Chondrocyte (in vitro differentiated cells): ENCODE measurements at regions not wholly inside any gene's neighbourhood (a gene's known extent, or its start where the extent isn't known, plus 50 kb on each side); places are given as distances from the start of the nearest gene placed in this dataset.

Experiments
- DNase-seq: peaks from one replicate; pipeline ENCODE4 v3.0.0; 2021; ENCODE audit warnings: mixed read lengths, low spot score
- H3K27ac Mint-ChIP-seq: one replicate; pipeline ENCODE4 v1.8.0; 2021; ENCODE audit warnings: mild to moderate bottlenecking, moderate library complexity, mixed read lengths; ENCODE audit not compliant: unreplicated experiment
- H3K27me3 Mint-ChIP-seq: 2 replicates; pipeline ENCODE4 v1.8.0; 2021; ENCODE audit warnings: low read depth, mixed read lengths
- H3K36me3 Mint-ChIP-seq: 2 replicates; pipeline ENCODE4 v1.8.0; 2021; ENCODE audit warnings: low read depth, mixed read lengths
- H3K4me1 Mint-ChIP-seq: 2 replicates; pipeline ENCODE4 v1.8.0; 2021; ENCODE audit warnings: low read depth, mild to moderate bottlenecking, mixed read lengths
- H3K4me3 Mint-ChIP-seq: one replicate; pipeline ENCODE4 v1.8.0; 2021; ENCODE audit warnings: mild to moderate bottlenecking, moderate library complexity, mixed read lengths; ENCODE audit not compliant: unreplicated experiment
- H3K9me3 Mint-ChIP-seq: 2 replicates; pipeline ENCODE4 v1.8.0; 2021; ENCODE audit warnings: low read depth, mixed read lengths
- TF ChIP-seq, protein P1 (sequence below): fragments of 200-600 bp; sonication (generic); IDR thresholded peaks from 2 replicates; pipeline ENCODE4 v1.5.0; 2021; ENCODE audit warnings: antibody characterized with exemption, mild to moderate bottlenecking, moderate library complexity

DNA sequence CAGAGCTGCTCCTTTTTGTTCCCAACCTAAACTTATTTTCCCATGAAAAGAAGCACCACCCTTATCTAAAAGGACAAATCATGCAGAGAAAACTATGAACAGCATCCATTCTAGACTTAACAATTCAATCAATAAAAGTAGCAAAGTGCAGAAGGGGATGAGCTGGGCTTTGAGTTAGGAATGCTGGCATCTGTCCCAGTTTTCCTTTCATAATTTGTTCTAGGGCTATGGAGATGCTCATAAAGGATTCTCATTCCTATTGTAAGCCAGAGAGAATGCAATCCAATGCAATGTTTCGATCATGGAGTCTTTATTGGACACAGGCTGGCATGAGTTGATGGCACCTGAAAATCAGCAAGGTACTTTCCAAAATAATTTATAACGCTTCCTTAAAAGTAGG is 330.6 kb downstream of the VPS13C start:
- no peak for DNase-seq
- TF ChIP-seq, protein P1, sequence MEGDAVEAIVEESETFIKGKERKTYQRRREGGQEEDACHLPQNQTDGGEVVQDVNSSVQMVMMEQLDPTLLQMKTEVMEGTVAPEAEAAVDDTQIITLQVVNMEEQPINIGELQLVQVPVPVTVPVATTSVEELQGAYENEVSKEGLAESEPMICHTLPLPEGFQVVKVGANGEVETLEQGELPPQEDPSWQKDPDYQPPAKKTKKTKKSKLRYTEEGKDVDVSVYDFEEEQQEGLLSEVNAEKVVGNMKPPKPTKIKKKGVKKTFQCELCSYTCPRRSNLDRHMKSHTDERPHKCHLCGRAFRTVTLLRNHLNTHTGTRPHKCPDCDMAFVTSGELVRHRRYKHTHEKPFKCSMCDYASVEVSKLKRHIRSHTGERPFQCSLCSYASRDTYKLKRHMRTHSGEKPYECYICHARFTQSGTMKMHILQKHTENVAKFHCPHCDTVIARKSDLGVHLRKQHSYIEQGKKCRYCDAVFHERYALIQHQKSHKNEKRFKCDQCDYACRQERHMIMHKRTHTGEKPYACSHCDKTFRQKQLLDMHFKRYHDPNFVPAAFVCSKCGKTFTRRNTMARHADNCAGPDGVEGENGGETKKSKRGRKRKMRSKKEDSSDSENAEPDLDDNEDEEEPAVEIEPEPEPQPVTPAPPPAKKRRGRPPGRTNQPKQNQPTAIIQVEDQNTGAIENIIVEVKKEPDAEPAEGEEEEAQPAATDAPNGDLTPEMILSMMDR = no peak
- no peaks in the 10 kb centered on the region for H3K4me1 Mint-ChIP-seq
- no peak overlapping the region for H3K27ac Mint-ChIP-seq
- H3K27me3 Mint-ChIP-seq = peaks cover 13% of the 10 kb centered on the region
- H3K4me3 Mint-ChIP-seq = no peak overlapping the region
- no peaks in the 10 kb centered on the region for H3K36me3 Mint-ChIP-seq
- H3K9me3 Mint-ChIP-seq = no peaks in the 10 kb centered on the region

- Mint-ChIP-seq H3K9me3 (no peaks in the 10 kb centered on the region), H3K27ac (no peak overlapping the region), H3K4me3 (no peak overlapping the region), H3K4me1 (no peaks in the 10 kb centered on the region), H3K36me3 (no peaks in the 10 kb centered on the region), H3K27me3 (peaks cover 23% of the 10 kb centered on the region)
- no peak for DNase-seq
- TF ChIP-seq, protein P1 = no peak
Observed at GRCh38 chr15:61726166-61726565, 334.1 kb downstream of the VPS13C start.

- TF ChIP-seq, protein P1 = no peak
- DNase-seq = no peak
- Mint-ChIP-seq H3K36me3 (no peaks in the 10 kb centered on the region), H3K9me3 (no peaks in the 10 kb centered on the region), H3K4me3 (no peak overlapping the region), H3K4me1 (no peaks in the 10 kb centered on the region), H3K27me3 (peaks cover 23% of the 10 kb centered on the region), H3K27ac (no peak overlapping the region)
Observed at GRCh38 chr15:61725251-61725650, 335.0 kb downstream of the VPS13C start.

GRCh38 chr15:61724251-61724939 is 335.9 kb downstream of the VPS13C start:
- H3K27ac Mint-ChIP-seq = no peak overlapping the region
- DNase-seq = no peak

GRCh38 chr15:61721418-61721817 is 338.8 kb downstream of the VPS13C start:
- Mint-ChIP-seq H3K9me3 (no peaks in the 10 kb centered on the region), H3K36me3 (no peaks in the 10 kb centered on the region), H3K27me3 (peaks cover 33% of the 10 kb centered on the region), H3K4me3 (no peak overlapping the region), H3K27ac (no peak overlapping the region), H3K4me1 (no peaks in the 10 kb centered on the region)
- TF ChIP-seq, protein P1 = no peak
- DNase-seq = no peak

More at GRCh38 chr15:61724251-61724939, 335.9 kb downstream of the VPS13C start:
- no peaks in the 10 kb centered on the region for H3K36me3 Mint-ChIP-seq
- no peaks in the 10 kb centered on the region for H3K9me3 Mint-ChIP-seq
- H3K27me3 Mint-ChIP-seq = peaks cover 26% of the 10 kb centered on the region
- no peak overlapping the region for H3K4me3 Mint-ChIP-seq
- H3K4me1 Mint-ChIP-seq = no peaks in the 10 kb centered on the region
- TF ChIP-seq, protein P1 = no peak
